ENCODE measurements at regions not wholly inside any gene's neighbourhood (a gene's known extent, or its start where the extent isn't known, plus 50 kb on each side); places are given as distances from the start of the nearest gene placed in this dataset.

GRCh38 chr1:222377428-222378088 lies 170.3 kb downstream of the HHIPL2 start:
- TF ChIP-seq CTCF (IDR thresholded peaks at IDR 0.05): no peak
- no peak for TF ChIP-seq POLR2A (IDR thresholded peaks at IDR 0.05)
- no peak for TF ChIP-seq POLR2AphosphoS5 (IDR thresholded peaks at IDR 0.05)
- no peak for TF ChIP-seq EP300 (IDR thresholded peaks at IDR 0.05; ENCODE audit: low read depth)
